CD4-positive, alpha-beta T cell (primary cell): ENCODE measurements at regions not wholly inside any gene's neighbourhood (a gene's known extent, or its start where the extent isn't known, plus 50 kb on each side); places are given as distances from the start of the nearest gene placed in this dataset.

Experiments
- ATAC-seq: fragments of 200-7000 bp; cut with Tn5 transposase; one replicate; pipeline ENCODE4 v1.10.0; 2022; ENCODE audit warnings: mild to moderate bottlenecking; ENCODE audit not compliant: poor library complexity
- CTCF ChIA-PET: fragments of 350-600 bp; sonication (Branson Sonifier 250); formaldehyde crosslinking; loops from one replicate; lab custom pipeline; 2021; ENCODE audit warnings: antibody characterized with exemption, inconsistent platforms; lab: Charles Lee
- POLR2A ChIA-PET: fragments of 350-600 bp; sonication (Branson Sonifier 250); formaldehyde crosslinking; loops from one replicate; lab custom pipeline; 2021; ENCODE audit warnings: antibody characterized with exemption, inconsistent platforms; lab: Charles Lee
- DNase-seq, 14 experiments: peaks; one replicate each; pipeline ENCODE4 v3.0.0-alpha.2; 2013 to 2020; ENCODE audit warnings: mixed read lengths in 2 of 14
- H3K27ac ChIP-seq, 2 donors: one replicate each; pipeline versions ENCODE4 v1.5.1 to v1.7.0; 2013; ENCODE audit warnings: low read length in 2 of 2, low read depth in 1 of 2, mild to moderate bottlenecking in 1 of 2
- H3K27me3 ChIP-seq, 2 experiments: 1 replicate in 1 of 2; 2 replicates in 1 of 2; pipeline versions ENCODE4 v1.6.1 to v1.7.0; 2013; ENCODE audit warnings: low read length in 2 of 2, control low read depth in 1 of 2, mild to moderate bottlenecking in 1 of 2, moderate library complexity in 1 of 2; ENCODE audit not compliant: insufficient read depth in 2 of 2, control insufficient read depth in 1 of 2
- H3K36me3 ChIP-seq: one replicate; pipeline ENCODE4 v1.6.1; 2013; ENCODE audit warnings: low read length, control low read depth; ENCODE audit not compliant: insufficient read depth
- H3K4me1 ChIP-seq: one replicate; pipeline ENCODE4 v1.6.1; 2013; ENCODE audit warnings: low read length, control low read depth; ENCODE audit not compliant: insufficient read depth
- H3K4me3 ChIP-seq: one replicate; pipeline ENCODE4 v1.5.1; 2013; ENCODE audit warnings: mild to moderate bottlenecking, low read length, moderate library complexity
- H3K9me3 ChIP-seq, 2 experiments: 1 replicate in 1 of 2; 2 replicates in 1 of 2; pipeline versions ENCODE4 v1.6.1 to v1.7.0; 2013; ENCODE audit warnings: low read length in 2 of 2, mild to moderate bottlenecking in 2 of 2, control low read depth in 1 of 2, moderate library complexity in 1 of 2; ENCODE audit not compliant: control insufficient read depth in 1 of 2, insufficient read depth in 1 of 2
- H3K27ac Mint-ChIP-seq: one replicate; pipeline ENCODE4 v1.8.0; 2020; ENCODE audit warnings: mixed read lengths
- H3K27me3 Mint-ChIP-seq: one replicate; pipeline ENCODE4 v1.8.0; 2021; ENCODE audit warnings: mixed read lengths
- H3K36me3 Mint-ChIP-seq: one replicate; pipeline ENCODE4 v1.8.0; 2021; ENCODE audit warnings: low read depth, mixed read lengths
- H3K4me1 Mint-ChIP-seq: one replicate; pipeline ENCODE4 v1.8.0; 2021; ENCODE audit warnings: low read depth, mixed read lengths
- H3K4me3 Mint-ChIP-seq: one replicate; pipeline ENCODE4 v1.8.0; 2020; ENCODE audit warnings: mild to moderate bottlenecking, mixed read lengths
- H3K9me3 Mint-ChIP-seq: one replicate; pipeline ENCODE4 v1.8.0; 2020; ENCODE audit warnings: mixed read lengths
- CTCF ChIP-seq: fragments of 200-600 bp; IDR thresholded peaks from one replicate; pipeline ENCODE4 v1.8.0; 2022; ENCODE audit warnings: antibody characterized with exemption, mild to moderate bottlenecking
- intact Hi-C, 2 experiments: fragments of 100-400 bp; cut with DNase I in 1 of 2; cut with micrococcal nuclease in 1 of 2; formaldehyde crosslinking; loops; one replicate each; pipeline versions ENCODE4 v1.15.1 to v1.9.0; 2023 to 2025; cut with DNase I, micrococcal nuclease

- Histone ChIP-seq H3K9me3 (peaks cover 0 to 7% of the 10 kb centered on the region in 2 experiments), H3K4me3 (no peak overlapping the region), H3K4me1 (no peaks in the 10 kb centered on the region), H3K27ac (no peak overlapping the region), H3K27me3 (no peaks in the 10 kb centered on the region), H3K36me3 (no peaks in the 10 kb centered on the region)
- DNase-seq (no peak), ATAC-seq (no peak)
- no peak overlapping the region for H3K27ac Mint-ChIP-seq
- intact Hi-C loops: no loop called here
- POLR2A ChIA-PET: no interaction called here
- H3K27me3 Mint-ChIP-seq: no peaks in the 10 kb centered on the region
- no peak for TF ChIP-seq CTCF
- CTCF ChIA-PET: no interaction called here
- H3K9me3 Mint-ChIP-seq: peaks cover 2% of the 10 kb centered on the region
- no peaks in the 10 kb centered on the region for H3K36me3 Mint-ChIP-seq
- H3K4me3 Mint-ChIP-seq: no peak overlapping the region
- no peaks in the 10 kb centered on the region for H3K4me1 Mint-ChIP-seq
These were observed 244.5 kb upstream of the EPHA4 start for GRCh38 chr2:221816566-221816965.

GRCh38 chr2:221810650-221811049, 238.5 kb upstream of the EPHA4 start:
- intact Hi-C loops: no loop called here
- H3K27me3 Mint-ChIP-seq: no peaks in the 10 kb centered on the region
- no peak overlapping the region for H3K27ac ChIP-seq
- ATAC-seq: no peak
- peaks cover 0 to 7% of the 10 kb centered on the region in 2 experiments for H3K9me3 ChIP-seq
- H3K4me3 Mint-ChIP-seq: no peak overlapping the region
- no peaks in the 10 kb centered on the region for H3K4me1 ChIP-seq
- no peaks in the 10 kb centered on the region for H3K36me3 ChIP-seq
- TF ChIP-seq CTCF: no peak
- no peak overlapping the region for H3K27ac Mint-ChIP-seq
- H3K36me3 Mint-ChIP-seq: no peaks in the 10 kb centered on the region
- H3K4me3 ChIP-seq: no peak overlapping the region
- no peaks in the 10 kb centered on the region for H3K27me3 ChIP-seq
- ChIA-PET CTCF (no interaction called here), POLR2A (no interaction called here)
- H3K9me3 Mint-ChIP-seq: no peaks in the 10 kb centered on the region
- DNase-seq: no peak
- no peaks in the 10 kb centered on the region for H3K4me1 Mint-ChIP-seq

GRCh38 chr2:221810245-221810644, 238.1 kb upstream of the EPHA4 start:
- H3K27me3 ChIP-seq: no peaks in the 10 kb centered on the region
- ATAC-seq (no peak), DNase-seq (no peak)
- H3K4me3 Mint-ChIP-seq: no peak overlapping the region
- no peaks in the 10 kb centered on the region for H3K36me3 Mint-ChIP-seq
- ChIA-PET POLR2A (no interaction called here), CTCF (no interaction called here)
- no peaks in the 10 kb centered on the region for H3K4me1 ChIP-seq
- H3K9me3 Mint-ChIP-seq: no peaks in the 10 kb centered on the region
- H3K36me3 ChIP-seq: no peaks in the 10 kb centered on the region
- no peak overlapping the region for H3K27ac Mint-ChIP-seq
- TF ChIP-seq CTCF: no peak
- intact Hi-C loops: no loop called here
- H3K27ac ChIP-seq: no peak overlapping the region
- no peaks in the 10 kb centered on the region for H3K27me3 Mint-ChIP-seq
- peaks cover 0 to 3% of the 10 kb centered on the region in 2 experiments for H3K9me3 ChIP-seq
- H3K4me3 ChIP-seq: no peak overlapping the region
- no peaks in the 10 kb centered on the region for H3K4me1 Mint-ChIP-seq
